IMR-90 (cell line): ENCODE measurements at regions not wholly inside any gene's neighbourhood (a gene's known extent, or its start where the extent isn't known, plus 50 kb on each side); places are given as distances from the start of the nearest gene placed in this dataset.

Source experiments
- ATAC-seq: fragments of 200-7000 bp; cut with Tn5 transposase; 2 replicates; pipeline ENCODE4 v1.9.1; 2020; ENCODE audit warnings: low read depth, mild to moderate bottlenecking, moderate library complexity
- BruUV-seq: library from RNA; stranded (reverse); fragments of 400-500 nt; replicated peaks from 2 replicates; lab custom pipeline; 2021; lab: Mats Ljungman, UMichigan
- CTCF ChIA-PET: fragments of 300-600 bp; formaldehyde crosslinking; extraction: SDS; loops from one replicate; lab custom pipeline; 2021; ENCODE audit warnings: antibody characterized with exemption; lab: Yijun Ruan, JAX
- POLR2A ChIA-PET: fragments of 300-600 bp; sonication (Branson Sonifier 250); formaldehyde crosslinking; loops from one replicate; lab custom pipeline; 2022; ENCODE audit warnings: antibody characterized with exemption; ENCODE audit not compliant: unreplicated experiment; lab: Charles Lee
- DNase-seq: peaks from one replicate; pipeline ENCODE4 v3.0.0; 2013
- H2AFZ ChIP-seq: replicated peaks from 2 replicates; pipeline ENCODE3; 2013; ENCODE audit warnings: low read length, mild to moderate bottlenecking; ENCODE audit not compliant: poor library complexity
- H2AK5ac ChIP-seq: 2 replicates; pipeline ENCODE4 v1.6.1; 2013; ENCODE audit warnings: low read depth, low read length, inconsistent platforms
- H2AK9ac ChIP-seq: replicated peaks from 2 replicates; pipeline ENCODE3; 2013; ENCODE audit warnings: mild to moderate bottlenecking, low read depth, low read length, moderate library complexity; ENCODE audit not compliant: poor library complexity
- H2BK120ac ChIP-seq: 2 replicates; pipeline ENCODE4 v1.6.1; 2013; ENCODE audit warnings: low read depth, low read length, inconsistent platforms
- H2BK15ac ChIP-seq: 3 replicates; pipeline ENCODE4 v1.6.1; 2013; ENCODE audit warnings: low read depth, low read length, inconsistent platforms
- H2BK20ac ChIP-seq: 2 replicates; pipeline ENCODE4 v1.6.1; 2013; ENCODE audit warnings: low read depth, mild to moderate bottlenecking, inconsistent platforms, low read length, moderate library complexity
- H2BK5ac ChIP-seq: 2 replicates; pipeline ENCODE4 v1.6.1; 2013; ENCODE audit warnings: mild to moderate bottlenecking, low read depth, low read length, inconsistent platforms; ENCODE audit not compliant: poor library complexity, severe bottlenecking
- H3K14ac ChIP-seq: replicated peaks from 2 replicates; pipeline ENCODE4 v1.6.1; 2013; ENCODE audit warnings: low read depth, low read length, inconsistent platforms
- H3K18ac ChIP-seq: 2 replicates; pipeline ENCODE4 v1.6.1; 2013; ENCODE audit warnings: low read depth, low read length, control low read depth
- H3K23ac ChIP-seq: 2 replicates; pipeline ENCODE4 v1.6.1; 2013; ENCODE audit warnings: low read depth, low read length, inconsistent platforms
- H3K27ac ChIP-seq: 2 replicates; pipeline ENCODE4 v1.5.1; 2013; ENCODE audit warnings: mild to moderate bottlenecking, control low read depth, low read length; ENCODE audit not compliant: insufficient read depth
- H3K27me3 ChIP-seq: 2 replicates; pipeline ENCODE4 v1.6.1; 2013; ENCODE audit warnings: low read length; ENCODE audit not compliant: control insufficient read depth, insufficient read depth
- H3K36me3 ChIP-seq: 2 replicates; pipeline ENCODE4 v1.6.1; 2013; ENCODE audit warnings: low read length, mixed read lengths; ENCODE audit not compliant: control insufficient read depth, insufficient read depth
- H3K4ac ChIP-seq: 2 replicates; pipeline ENCODE4 v1.6.1; 2013; ENCODE audit warnings: low read depth, low read length, inconsistent platforms
- H3K4me1 ChIP-seq: 2 replicates; pipeline ENCODE4 v1.6.1; 2013; ENCODE audit warnings: low read length, mixed read lengths; ENCODE audit not compliant: control insufficient read depth, insufficient read depth
- H3K4me2 ChIP-seq: 2 replicates; pipeline ENCODE4 v1.6.1; 2013; ENCODE audit warnings: low read depth, mild to moderate bottlenecking, control low read depth, low read length, moderate library complexity
- H3K4me3 ChIP-seq: 2 replicates; pipeline ENCODE4 v1.5.1; 2013; ENCODE audit warnings: low read depth, mild to moderate bottlenecking, control low read depth, low read length, moderate library complexity; ENCODE audit not compliant: insufficient read depth
- H3K56ac ChIP-seq: 2 replicates; pipeline ENCODE4 v1.6.1; 2013; ENCODE audit warnings: low read length, inconsistent platforms; ENCODE audit not compliant: insufficient read depth; ENCODE audit errors: extremely low read depth
- H3K79me1 ChIP-seq, 2 experiments: 2 replicates each; pipeline ENCODE4 v1.6.1; 2013; ENCODE audit warnings: low read length in 2 of 2, inconsistent platforms in 1 of 2, low read depth in 1 of 2
- H3K9ac ChIP-seq: 2 replicates; pipeline ENCODE4 v1.6.1; 2013; ENCODE audit warnings: low read depth, low read length, control low read depth
- H3K9me1 ChIP-seq: 2 replicates; pipeline ENCODE4 v1.6.1; 2013; ENCODE audit warnings: low read length, inconsistent platforms; ENCODE audit not compliant: insufficient read depth
- H3K9me3 ChIP-seq: 2 replicates; pipeline ENCODE4 v1.6.1; 2013; ENCODE audit warnings: low read length; ENCODE audit not compliant: control insufficient read depth, insufficient read depth
- H4K20me1 ChIP-seq: 2 replicates; pipeline ENCODE4 v1.6.1; 2013; ENCODE audit warnings: low read length, inconsistent platforms; ENCODE audit not compliant: insufficient read depth
- H4K5ac ChIP-seq: 2 replicates; pipeline ENCODE4 v1.6.1; 2013; ENCODE audit warnings: mild to moderate bottlenecking, low read depth, low read length, control low read depth
- H4K8ac ChIP-seq, 2 experiments: 2 replicates each; pipeline ENCODE4 v1.6.1; 2013; ENCODE audit warnings: low read depth in 2 of 2, low read length in 2 of 2, control low read depth in 1 of 2, inconsistent platforms in 1 of 2
- H4K91ac ChIP-seq: 2 replicates; pipeline ENCODE4 v1.6.1; 2013; ENCODE audit warnings: low read depth, low read length, inconsistent platforms; ENCODE audit not compliant: insufficient read depth
- CEBPB ChIP-seq: IDR thresholded peaks from 2 replicates; pipeline ENCODE4 v1.6.1; 2012; ENCODE audit warnings: low read depth, low read length, improper control_type of control experiment
- CHD1 ChIP-seq: IDR thresholded peaks from 2 replicates; pipeline ENCODE4 v1.6.1; 2012; ENCODE audit warnings: low read depth, low read length, improper control_type of control experiment
- FOS ChIP-seq: fragments of 150-350 bp; IDR thresholded peaks from 2 replicates; pipeline ENCODE4 v1.6.1; 2016; ENCODE audit warnings: low read depth, low read length
- MAFK ChIP-seq: IDR thresholded peaks from 2 replicates; pipeline ENCODE4 v1.6.1; 2012; ENCODE audit warnings: low read depth, low read length, improper control_type of control experiment
- MAZ ChIP-seq: IDR thresholded peaks from 2 replicates; pipeline ENCODE4 v1.6.1; 2012; ENCODE audit warnings: low read depth, mild to moderate bottlenecking, low read length, improper control_type of control experiment, moderate library complexity, borderline replicate concordance
- MXI1 ChIP-seq: IDR thresholded peaks from 2 replicates; pipeline ENCODE4 v1.6.1; 2012; ENCODE audit warnings: low read depth, mild to moderate bottlenecking, low read length, moderate library complexity, borderline replicate concordance
- NFE2L2 ChIP-seq: fragments of 150-350 bp; IDR thresholded peaks from 2 replicates; pipeline ENCODE4 v1.6.1; 2016; ENCODE audit warnings: low read depth, mild to moderate bottlenecking, low read length
- POLR2A ChIP-seq: IDR thresholded peaks from 2 replicates; pipeline ENCODE4 v1.6.1; 2012; ENCODE audit warnings: mild to moderate bottlenecking, low read depth, low read length
- RAD21 ChIP-seq: IDR thresholded peaks from 2 replicates; pipeline ENCODE4 v1.6.1; 2012; ENCODE audit warnings: low read length, improper control_type of control experiment
- RCOR1 ChIP-seq: IDR thresholded peaks from 2 replicates; pipeline ENCODE4 v1.6.1; 2012; ENCODE audit warnings: mild to moderate bottlenecking, low read length, improper control_type of control experiment; ENCODE audit not compliant: insufficient replicate concordance
- RFX5 ChIP-seq: IDR thresholded peaks from 2 replicates; pipeline ENCODE4 v1.8.0; 2012; ENCODE audit warnings: low read depth, mild to moderate bottlenecking, low read length, moderate library complexity
- SMC3 ChIP-seq: fragments of 150-350 bp; IDR thresholded peaks from 2 replicates; pipeline ENCODE4 v1.6.1; 2016; ENCODE audit warnings: low read depth, mild to moderate bottlenecking, antibody characterized with exemption, low read length, moderate library complexity
- WGBS, 2 experiments: methylation state at CpG; one replicate each; pipeline versions ENCODE4 v1.1.5 to v1.1.7; 2013; ENCODE audit warnings: missing lambda C conversion rate in 2 of 2; ENCODE audit not compliant: insufficient read length in 1 of 2; ENCODE audit errors: extremely low coverage in 2 of 2; 5-methylcytosine and 5-hydroxymethylcytosine counted together
- dilution Hi-C: fragments of 300-500 bp; cut with HindIII; formaldehyde crosslinking; loops from one replicate; pipeline ENCODE4 v1.14.3; 2018; ENCODE audit warnings: low sequenced_read_pairs; ENCODE audit not compliant: unreplicated experiment
- in situ Hi-C: fragments of 300-500 bp; cut with MboI; formaldehyde crosslinking; loops from 3 replicates; pipeline ENCODE4 v1.14.3; 2019; ENCODE audit warnings: low sequenced_read_pairs, inconsistent platforms, mixed read lengths
- intact Hi-C: fragments of 100-400 bp; cut with micrococcal nuclease; formaldehyde crosslinking; loops from 2 replicates; pipeline ENCODE4 v1.10.0; 2022
- TF ChIP-seq, protein P1 (sequence below): fragments of 150-350 bp; IDR thresholded peaks from 2 replicates; pipeline ENCODE4 v1.6.1; 2016; ENCODE audit warnings: low read depth, mild to moderate bottlenecking, low read length, moderate library complexity, borderline replicate concordance
- TF ChIP-seq, protein P2 (sequence below): conservative IDR thresholded peaks from 2 replicates; pipeline ENCODE4 v1.5.1; 2012; ENCODE audit warnings: mild to moderate bottlenecking, low read depth, low read length, improper control_type of control experiment

DNA sequence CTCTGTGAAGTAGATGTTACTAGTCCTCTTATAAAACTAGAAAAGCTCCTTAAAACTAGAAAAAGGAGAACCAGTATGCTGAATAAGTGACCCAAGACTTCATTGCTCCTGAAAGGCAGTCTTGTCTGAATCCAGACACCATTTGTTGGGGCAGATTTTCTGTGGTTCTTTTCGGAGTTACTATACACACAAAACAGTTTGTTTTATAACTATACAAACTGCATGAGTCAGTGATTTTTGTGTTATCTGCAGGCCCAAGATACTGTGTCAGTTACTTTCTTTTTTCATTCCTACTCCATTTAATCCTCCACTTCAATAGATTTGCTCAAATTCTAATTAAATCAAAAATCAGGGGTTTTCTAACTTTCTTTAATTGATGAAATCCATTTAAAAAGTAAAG is 244.6 kb downstream of the ARPP21 start:
- dilution Hi-C loops (no loop called here), intact Hi-C loops (no loop called here), in situ Hi-C loops (no loop called here)
- Histone ChIP-seq H3K79me1 (no peaks in the 10 kb centered on the region), H3K14ac (no peak overlapping the region), H3K27me3 (no peaks in the 10 kb centered on the region), H2BK120ac (no peak overlapping the region), H3K9me1 (no peaks in the 10 kb centered on the region), H2BK15ac (no peak overlapping the region), H3K4ac (no peak overlapping the region), H2AK9ac (no peak overlapping the region), H3K56ac (no peak overlapping the region), H4K8ac (no peak overlapping the region), H2BK5ac (no peak overlapping the region), H2AK5ac (no peak overlapping the region), H4K5ac (no peak overlapping the region), H3K18ac (no peak overlapping the region), H3K9me3 (peaks cover 2% of the 10 kb centered on the region; the same call in 1 of the 2 replicates), H2AFZ (no peak overlapping the region), H3K36me3 (no peaks in the 10 kb centered on the region), H3K27ac (no peak overlapping the region), H3K23ac (no peak overlapping the region), H2BK20ac (no peak overlapping the region), H3K4me2 (no peak overlapping the region), H3K4me3 (no peak overlapping the region), H4K20me1 (no peaks in the 10 kb centered on the region), H3K4me1 (no peaks in the 10 kb centered on the region), H4K91ac (no peak overlapping the region), H3K9ac (no peak overlapping the region)
- peak; percentile 59 for ATAC-seq
- TF ChIP-seq MXI1 (no peak), NFE2L2 (no peak), MAZ (no peak), RFX5 (no peak), MAFK (no peak; the same call in 1 of the 2 replicates), FOS (no peak), POLR2A (no peak), RCOR1 (no peak), CEBPB (no peak), SMC3 (no peak), RAD21 (no peak), CHD1 (no peak)
- TF ChIP-seq, protein P1, sequence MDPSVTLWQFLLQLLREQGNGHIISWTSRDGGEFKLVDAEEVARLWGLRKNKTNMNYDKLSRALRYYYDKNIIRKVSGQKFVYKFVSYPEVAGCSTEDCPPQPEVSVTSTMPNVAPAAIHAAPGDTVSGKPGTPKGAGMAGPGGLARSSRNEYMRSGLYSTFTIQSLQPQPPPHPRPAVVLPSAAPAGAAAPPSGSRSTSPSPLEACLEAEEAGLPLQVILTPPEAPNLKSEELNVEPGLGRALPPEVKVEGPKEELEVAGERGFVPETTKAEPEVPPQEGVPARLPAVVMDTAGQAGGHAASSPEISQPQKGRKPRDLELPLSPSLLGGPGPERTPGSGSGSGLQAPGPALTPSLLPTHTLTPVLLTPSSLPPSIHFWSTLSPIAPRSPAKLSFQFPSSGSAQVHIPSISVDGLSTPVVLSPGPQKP = no peak
- TF ChIP-seq, protein P2, sequence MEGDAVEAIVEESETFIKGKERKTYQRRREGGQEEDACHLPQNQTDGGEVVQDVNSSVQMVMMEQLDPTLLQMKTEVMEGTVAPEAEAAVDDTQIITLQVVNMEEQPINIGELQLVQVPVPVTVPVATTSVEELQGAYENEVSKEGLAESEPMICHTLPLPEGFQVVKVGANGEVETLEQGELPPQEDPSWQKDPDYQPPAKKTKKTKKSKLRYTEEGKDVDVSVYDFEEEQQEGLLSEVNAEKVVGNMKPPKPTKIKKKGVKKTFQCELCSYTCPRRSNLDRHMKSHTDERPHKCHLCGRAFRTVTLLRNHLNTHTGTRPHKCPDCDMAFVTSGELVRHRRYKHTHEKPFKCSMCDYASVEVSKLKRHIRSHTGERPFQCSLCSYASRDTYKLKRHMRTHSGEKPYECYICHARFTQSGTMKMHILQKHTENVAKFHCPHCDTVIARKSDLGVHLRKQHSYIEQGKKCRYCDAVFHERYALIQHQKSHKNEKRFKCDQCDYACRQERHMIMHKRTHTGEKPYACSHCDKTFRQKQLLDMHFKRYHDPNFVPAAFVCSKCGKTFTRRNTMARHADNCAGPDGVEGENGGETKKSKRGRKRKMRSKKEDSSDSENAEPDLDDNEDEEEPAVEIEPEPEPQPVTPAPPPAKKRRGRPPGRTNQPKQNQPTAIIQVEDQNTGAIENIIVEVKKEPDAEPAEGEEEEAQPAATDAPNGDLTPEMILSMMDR = no peak
- no CpG with 5 or more reads among the region's 1 CpG for WGBS, 2 experiments
- BruUV-seq = no TSS peak
- ChIA-PET CTCF (no interaction called here), POLR2A (no interaction called here)
- DNase-seq = no peak
